ENCODE measurements at regions not wholly inside any gene's neighbourhood (a gene's known extent, or its start where the extent isn't known, plus 50 kb on each side); places are given as distances from the start of the nearest gene placed in this dataset.
"Not testable (repeated sequence)": the region's sequence is repeated elsewhere in the genome, so short reads cannot be mapped to it uniquely, and the experiment has no call there.

GRCh38 chr11:86737737-86738136 is 62.6 kb upstream of the PRSS23 start:
- DNase-seq (ENCODE audit: low spot score in 2 of 2) = no peak

GRCh38 chr11:86737230-86737629 is 63.1 kb upstream of the PRSS23 start:
- Histone ChIP-seq H3K27me3 (no peaks in the 10 kb centered on the region), H3K9me3 (no peaks in the 10 kb centered on the region), H3K36me3 (no peaks in the 10 kb centered on the region), H3K27ac (peak overlapping the region in 1 of 4 donors; percentile 93), H3K4me1 (peaks cover 0 to 46% (median 25%) of the 10 kb centered on the region in 4 donors), H3K4me3 (no peak overlapping the region)
- DNase-seq (ENCODE audit: low spot score in 2 of 2) = no peak
- TF ChIP-seq POLR2A (IDR thresholded peaks at IDR 0.05) = no peak
- TF ChIP-seq, protein P1, sequence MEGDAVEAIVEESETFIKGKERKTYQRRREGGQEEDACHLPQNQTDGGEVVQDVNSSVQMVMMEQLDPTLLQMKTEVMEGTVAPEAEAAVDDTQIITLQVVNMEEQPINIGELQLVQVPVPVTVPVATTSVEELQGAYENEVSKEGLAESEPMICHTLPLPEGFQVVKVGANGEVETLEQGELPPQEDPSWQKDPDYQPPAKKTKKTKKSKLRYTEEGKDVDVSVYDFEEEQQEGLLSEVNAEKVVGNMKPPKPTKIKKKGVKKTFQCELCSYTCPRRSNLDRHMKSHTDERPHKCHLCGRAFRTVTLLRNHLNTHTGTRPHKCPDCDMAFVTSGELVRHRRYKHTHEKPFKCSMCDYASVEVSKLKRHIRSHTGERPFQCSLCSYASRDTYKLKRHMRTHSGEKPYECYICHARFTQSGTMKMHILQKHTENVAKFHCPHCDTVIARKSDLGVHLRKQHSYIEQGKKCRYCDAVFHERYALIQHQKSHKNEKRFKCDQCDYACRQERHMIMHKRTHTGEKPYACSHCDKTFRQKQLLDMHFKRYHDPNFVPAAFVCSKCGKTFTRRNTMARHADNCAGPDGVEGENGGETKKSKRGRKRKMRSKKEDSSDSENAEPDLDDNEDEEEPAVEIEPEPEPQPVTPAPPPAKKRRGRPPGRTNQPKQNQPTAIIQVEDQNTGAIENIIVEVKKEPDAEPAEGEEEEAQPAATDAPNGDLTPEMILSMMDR (IDR thresholded peaks at IDR 0.05) = no peak
- TF ChIP-seq EP300 (IDR thresholded peaks at IDR 0.05) = no peak

More at GRCh38 chr11:86737737-86738136, 62.6 kb upstream of the PRSS23 start:
- Histone ChIP-seq H3K4me1 (peaks cover 0 to 51% (median 29%) of the 10 kb centered on the region in 4 donors), H3K36me3 (no peaks in the 10 kb centered on the region), H3K4me3 (no peak overlapping the region), H3K27ac (peak overlapping the region in 2 of 4 donors; percentile 6 to 93), H3K9me3 (no peaks in the 10 kb centered on the region), H3K27me3 (no peaks in the 10 kb centered on the region)
- TF ChIP-seq EP300 (IDR thresholded peaks at IDR 0.05) = no peak
- TF ChIP-seq, protein P1 (IDR thresholded peaks at IDR 0.05) = no peak

GRCh38 chr11:86736291-86737143 is 63.8 kb upstream of the PRSS23 start:
- Histone ChIP-seq H3K4me3 (no peak overlapping the region), H3K36me3 (no peaks in the 10 kb centered on the region), H3K27ac (peak overlapping the region in 1 of 4 donors; percentile 93), H3K27me3 (no peaks in the 10 kb centered on the region), H3K4me1 (peaks cover 0 to 39% (median 19%) of the 10 kb centered on the region in 4 donors), H3K9me3 (no peaks in the 10 kb centered on the region)
- no peak for DNase-seq (ENCODE audit: low spot score in 2 of 2)
- 68 to 75% methylated on average over 9 of the region's 9 CpGs for WGBS, 2 donors
- no peak for TF ChIP-seq POLR2A (IDR thresholded peaks at IDR 0.05)
- TF ChIP-seq EP300 (IDR thresholded peaks at IDR 0.05) = no peak
- TF ChIP-seq, protein P1 (IDR thresholded peaks at IDR 0.05) = no peak

GRCh38 chr11:86735451-86736290 is 63.3 kb upstream of the ME3 start:
- Histone ChIP-seq H3K27me3 (no peaks in the 10 kb centered on the region), H3K27ac (no peak overlapping the region), H3K4me3 (no peak overlapping the region), H3K36me3 (no peaks in the 10 kb centered on the region), H3K9me3 (no peaks in the 10 kb centered on the region), H3K4me1 (peaks cover 0 to 30% (median 12%) of the 10 kb centered on the region in 4 donors)
- no peak for TF ChIP-seq EP300 (IDR thresholded peaks at IDR 0.05)
- TF ChIP-seq, protein P1 (IDR thresholded peaks at IDR 0.05) = no peak
- no peak for TF ChIP-seq POLR2A (IDR thresholded peaks at IDR 0.05)
- DNase-seq (ENCODE audit: low spot score in 2 of 2) = no peak
- WGBS, 2 donors = 57 to 67% methylated on average over 3 of the region's 3 CpGs

DNA sequence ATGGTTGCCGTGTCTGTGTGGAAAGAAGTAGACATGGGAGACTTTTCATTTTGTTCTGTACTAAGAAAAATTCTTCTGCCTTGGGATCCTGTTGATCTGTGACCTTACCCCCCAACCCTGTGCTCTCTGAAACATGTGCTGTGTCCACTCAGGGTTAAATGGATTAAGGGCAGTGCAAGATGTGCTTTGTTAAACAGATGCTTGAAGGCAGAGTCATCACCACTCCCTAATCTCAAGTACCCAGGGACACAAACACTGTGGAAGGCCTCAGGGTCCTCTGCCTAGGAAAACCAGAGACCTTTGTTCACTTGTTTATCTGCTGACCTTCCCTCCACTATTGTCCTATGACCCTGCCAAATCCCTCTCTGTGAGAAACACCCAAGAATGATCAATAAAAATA is 60.3 kb upstream of the ME3 start:
- not testable (repeated sequence) for H3K27me3 ChIP-seq; H3K36me3 ChIP-seq; H3K27ac ChIP-seq; H3K9me3 ChIP-seq; H3K4me3 ChIP-seq; DNase-seq (ENCODE audit: low spot score in 2 of 2); H3K4me1 ChIP-seq
- WGBS, 2 donors = no CpG with 5 or more reads among the region's 1 CpG

DNA sequence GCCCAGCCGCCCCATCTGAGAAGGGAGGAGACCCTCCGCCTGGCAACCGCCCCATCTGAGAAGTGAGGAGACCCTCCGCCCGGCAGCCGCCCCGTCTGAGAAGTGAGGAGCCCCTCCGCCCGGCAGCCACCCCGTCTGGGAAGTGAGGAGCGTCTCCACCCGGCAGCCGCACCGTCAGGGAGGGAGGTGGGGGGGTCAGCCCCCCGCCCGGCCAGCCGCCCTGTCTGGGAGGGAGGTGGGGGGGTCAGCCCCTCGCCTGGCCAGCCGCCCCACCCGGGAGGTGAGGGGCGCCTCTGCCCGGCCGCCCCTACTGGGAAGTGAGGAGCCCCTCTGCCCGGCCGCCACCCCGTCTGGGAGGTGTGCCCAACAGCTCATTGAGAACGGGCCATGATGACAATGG is 59.9 kb upstream of the ME3 start:
- H3K27ac ChIP-seq; H3K27me3 ChIP-seq; H3K4me1 ChIP-seq; DNase-seq (ENCODE audit: low spot score in 2 of 2); H3K4me3 ChIP-seq; H3K9me3 ChIP-seq; H3K36me3 ChIP-seq: not testable (repeated sequence)
- WGBS, 2 donors = 100% methylated on average over 5 of the region's 27 CpGs; no CpG with 5 or more reads in 1 of the 2 donors

DNA sequence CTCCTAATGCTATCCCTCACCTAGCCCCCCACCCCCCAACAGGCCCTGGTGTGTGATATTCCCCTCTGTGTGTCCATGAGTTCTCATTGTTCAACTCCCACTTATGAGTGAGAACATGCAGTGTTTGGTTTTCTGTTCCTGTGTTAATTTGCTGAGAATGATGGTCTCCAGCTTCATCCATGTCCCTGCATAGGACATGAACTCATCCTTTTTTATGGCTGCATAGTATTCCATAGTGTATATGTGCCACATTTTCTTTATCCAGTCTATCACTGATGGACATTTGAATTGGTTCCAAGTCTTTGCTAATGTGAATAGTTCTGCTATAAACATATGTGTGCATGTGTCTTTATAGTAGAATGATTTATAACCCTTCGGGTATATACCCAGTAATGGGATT is 57.2 kb upstream of the ME3 start:
- H3K4me1 ChIP-seq; DNase-seq (ENCODE audit: low spot score in 2 of 2); H3K9me3 ChIP-seq; H3K36me3 ChIP-seq; H3K27ac ChIP-seq; H3K4me3 ChIP-seq; H3K27me3 ChIP-seq: not testable (repeated sequence)
- WGBS, 2 donors = 98 to 100% methylated on average over 1 of the region's 1 CpG
